ENCODE measurements at regions not wholly inside any gene's neighbourhood (a gene's known extent, or its start where the extent isn't known, plus 50 kb on each side); places are given as distances from the start of the nearest gene placed in this dataset.

GRCh38 chr13:76489274-76489673, 396.9 kb downstream of the KCTD12 start:
- no peak for DNase-seq

DNA sequence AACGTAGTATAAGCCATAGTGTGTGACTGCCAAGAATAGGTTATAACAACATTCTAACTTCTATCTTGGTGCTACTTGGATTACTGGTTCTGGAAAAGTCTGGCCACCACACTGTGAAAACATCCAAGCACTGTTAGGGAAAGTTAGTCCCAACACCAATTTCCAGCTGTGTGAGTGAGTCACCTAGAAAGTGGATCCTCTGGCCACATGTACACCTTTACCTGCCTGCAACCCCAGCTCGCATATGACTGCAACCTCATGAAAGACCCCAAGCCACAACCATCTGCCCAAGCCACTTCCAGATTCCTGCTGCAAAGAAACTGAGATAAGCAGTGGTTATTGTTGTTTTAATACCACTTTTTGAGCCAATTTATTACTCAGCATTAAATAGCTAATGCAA, 404.5 kb downstream of the KCTD12 start:
- DNase-seq = no peak

- DNase-seq = no peak
Measured at GRCh38 chr13:76474966-76475365, 411.2 kb downstream of the KCTD12 start.

DNA sequence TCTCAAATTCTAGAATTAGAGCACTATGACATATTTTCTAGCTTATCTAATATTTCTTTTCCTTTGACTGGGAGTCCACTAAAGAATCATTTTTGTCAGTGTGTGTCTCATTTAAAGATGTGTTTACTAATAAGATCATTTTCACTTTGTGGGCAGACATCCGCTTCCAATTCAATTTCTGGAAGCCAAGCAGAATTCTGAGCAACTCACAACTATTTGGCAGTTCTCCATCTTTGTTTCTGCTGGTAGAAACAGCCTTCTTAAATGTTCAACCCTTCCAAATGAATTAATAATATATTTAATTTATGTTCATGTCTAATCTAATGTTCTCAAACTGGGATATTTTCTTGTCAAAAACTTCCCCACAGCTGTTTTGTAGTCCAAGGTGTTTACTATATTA, 411.8 kb downstream of the KCTD12 start:
- DNase-seq = no peak

DNA sequence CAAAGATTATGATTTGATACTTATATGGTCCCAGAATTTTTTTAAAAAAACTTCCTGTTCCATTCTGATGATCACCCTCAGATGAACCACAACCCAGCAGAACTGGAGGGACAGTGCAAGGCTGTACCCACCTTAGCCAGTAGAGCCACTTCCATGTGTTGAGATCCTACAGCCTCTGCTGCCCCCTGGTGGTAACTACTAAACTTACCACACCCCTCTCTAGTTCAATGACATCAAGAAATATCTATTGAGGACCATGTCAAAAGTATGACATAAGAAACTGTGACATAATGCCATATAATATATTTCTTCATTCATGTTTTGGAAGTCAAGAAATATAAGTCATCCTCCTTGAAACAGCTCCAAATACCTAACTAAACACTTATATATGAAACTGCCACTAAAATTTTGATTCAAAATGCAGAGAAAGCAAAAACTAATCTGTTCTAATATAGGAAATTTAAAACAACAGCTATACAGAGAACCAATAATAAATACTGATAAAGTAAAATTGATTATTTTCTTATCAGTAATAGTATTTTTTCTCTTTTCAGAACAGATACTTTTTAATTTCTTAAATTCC, 412.6 kb downstream of the KCTD12 start:
- DNase-seq = peak in 1 of 2 donors; percentile 57

- no peak for DNase-seq
Measured at GRCh38 chr13:76472916-76473315, 413.3 kb downstream of the KCTD12 start.

DNA sequence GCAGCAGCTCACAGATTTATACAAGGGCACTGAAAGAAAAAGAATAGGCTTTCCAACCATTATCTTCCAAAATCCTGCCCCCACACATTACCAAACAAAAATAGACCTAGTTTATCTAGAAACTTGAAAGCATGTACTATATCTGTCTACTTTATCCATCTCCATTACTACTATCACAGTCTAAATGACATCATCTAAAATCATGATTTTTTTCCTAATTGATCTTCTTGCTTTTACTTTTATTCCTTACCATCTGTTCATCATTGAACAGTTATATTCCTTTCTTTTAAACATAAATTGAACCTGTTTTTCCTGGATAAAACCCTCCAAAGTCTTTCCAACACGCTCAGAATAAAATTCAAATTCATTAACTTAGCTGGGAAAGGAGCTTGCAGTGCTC, 414.7 kb downstream of the KCTD12 start:
- DNase-seq = no peak

DNA sequence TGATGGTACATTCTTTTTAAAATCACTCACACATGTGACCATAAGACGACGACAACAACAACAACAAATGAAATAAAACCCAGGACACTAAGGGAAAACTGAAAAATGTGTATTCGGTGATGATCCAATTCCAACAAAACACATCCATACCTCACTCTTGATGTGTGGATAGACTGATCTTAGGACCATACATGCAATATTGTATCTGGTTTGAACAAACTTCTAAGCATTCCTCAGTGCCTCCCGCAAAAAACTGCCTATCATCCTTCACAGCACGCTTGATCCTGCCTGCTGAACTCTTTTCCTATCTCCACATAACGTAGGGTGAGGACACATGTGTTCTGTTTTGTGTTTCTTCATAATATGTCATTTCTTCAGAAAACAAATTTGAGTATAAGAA, 415.2 kb downstream of the KCTD12 start:
- DNase-seq = no peak

DNA sequence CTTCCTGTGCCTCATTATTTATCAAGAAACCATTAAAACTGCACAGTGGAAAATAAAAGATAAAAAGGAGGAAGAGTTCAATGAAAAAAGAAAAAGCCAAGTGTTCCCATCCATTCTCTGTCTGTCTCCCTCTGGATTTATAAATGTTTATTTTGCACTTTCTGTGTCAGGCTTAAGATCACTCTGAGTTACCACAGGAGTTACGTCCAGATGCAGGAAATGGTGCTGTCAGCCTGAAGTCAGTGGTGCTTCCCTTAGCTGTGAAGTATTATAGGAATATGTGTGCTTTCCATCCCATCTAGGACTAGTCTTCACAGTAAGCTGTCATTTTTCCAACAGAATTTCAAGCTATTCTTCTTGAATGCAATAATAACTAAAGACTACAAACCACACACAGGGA, 420.2 kb downstream of the KCTD12 start:
- DNase-seq = no peak

- no peak for DNase-seq
Measured at GRCh38 chr13:76463314-76463713, 422.9 kb downstream of the KCTD12 start.

DNA sequence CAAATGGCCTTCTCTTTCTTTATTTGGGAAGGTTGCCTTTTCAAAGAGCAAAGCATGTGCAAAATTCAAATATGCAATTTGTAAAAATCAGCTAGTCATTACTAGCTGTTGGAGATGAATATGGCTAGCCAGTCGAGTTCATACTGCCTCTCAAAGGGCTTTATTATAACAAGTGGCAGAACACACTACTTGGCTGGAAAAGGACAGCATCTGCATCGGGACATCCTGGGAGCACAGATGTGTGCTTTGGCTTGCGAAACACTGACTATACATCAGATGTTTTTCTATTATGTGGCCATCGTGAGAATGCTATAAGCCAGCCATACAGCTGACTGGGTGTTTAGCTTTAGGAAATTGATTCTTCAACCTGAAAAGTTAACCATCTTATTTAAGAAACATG, 424.2 kb downstream of the KCTD12 start:
- DNase-seq = no peak

DNA sequence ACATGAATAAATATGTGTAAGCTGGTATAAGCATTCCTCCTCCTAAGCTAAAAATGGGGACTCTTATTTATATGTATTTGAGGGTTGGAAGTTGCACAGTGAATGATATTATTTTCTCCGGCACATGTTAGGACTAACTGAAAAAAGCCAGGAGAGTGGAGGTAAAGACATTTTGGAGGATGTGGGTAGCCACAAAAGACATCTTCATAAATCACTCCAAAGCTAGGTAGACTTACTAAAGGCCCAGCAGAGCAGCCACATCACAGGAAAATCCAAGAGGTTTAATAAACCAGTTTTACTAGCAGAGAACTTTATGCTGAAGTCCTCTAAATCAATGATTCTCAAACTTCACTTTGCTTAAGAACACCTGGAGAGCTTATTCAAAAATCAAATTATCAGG, 424.7 kb downstream of the KCTD12 start:
- no peak for DNase-seq

DNA sequence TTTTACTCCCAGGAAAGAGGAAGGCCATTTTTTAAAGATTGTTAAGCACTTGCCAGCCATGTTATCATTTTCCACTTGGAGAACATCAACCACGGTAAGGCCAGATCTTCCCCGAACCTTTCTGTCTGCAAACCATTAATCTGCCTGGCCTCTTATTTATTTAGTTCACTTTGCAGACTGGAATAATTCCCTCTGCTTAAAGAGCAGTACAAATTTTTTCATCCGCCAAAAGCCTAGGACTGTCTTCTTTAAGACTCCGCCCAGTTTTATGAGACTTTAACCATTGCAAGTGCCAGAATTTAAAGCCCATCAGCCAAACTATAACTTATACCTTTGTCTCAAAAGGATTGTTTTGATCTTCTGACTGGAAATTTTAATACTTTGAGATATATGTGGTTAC, 426.3 kb downstream of the KCTD12 start:
- no peak for DNase-seq

GRCh38 chr13:76455960-76456359, 430.2 kb downstream of the KCTD12 start:
- no peak for DNase-seq

DNA sequence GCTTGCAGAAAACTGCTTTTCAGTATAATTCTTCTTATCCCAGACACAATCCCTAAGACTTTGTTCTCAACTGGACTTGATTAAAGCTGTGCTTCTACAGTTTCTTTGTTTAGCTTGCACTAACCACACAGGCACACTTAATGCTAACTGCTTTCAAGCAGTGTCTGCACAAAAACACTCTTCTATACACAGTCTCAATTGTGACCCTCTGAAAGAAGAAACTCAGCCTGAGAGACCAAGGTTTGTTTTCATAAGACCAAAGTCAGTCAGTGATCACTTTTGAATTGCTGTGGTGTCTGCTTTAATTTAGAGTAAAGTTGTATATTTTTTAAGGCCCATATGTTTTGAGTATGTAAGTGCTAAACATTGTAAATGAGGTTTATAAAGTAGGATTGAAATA, 431.2 kb downstream of the KCTD12 start:
- no peak for DNase-seq

DNA sequence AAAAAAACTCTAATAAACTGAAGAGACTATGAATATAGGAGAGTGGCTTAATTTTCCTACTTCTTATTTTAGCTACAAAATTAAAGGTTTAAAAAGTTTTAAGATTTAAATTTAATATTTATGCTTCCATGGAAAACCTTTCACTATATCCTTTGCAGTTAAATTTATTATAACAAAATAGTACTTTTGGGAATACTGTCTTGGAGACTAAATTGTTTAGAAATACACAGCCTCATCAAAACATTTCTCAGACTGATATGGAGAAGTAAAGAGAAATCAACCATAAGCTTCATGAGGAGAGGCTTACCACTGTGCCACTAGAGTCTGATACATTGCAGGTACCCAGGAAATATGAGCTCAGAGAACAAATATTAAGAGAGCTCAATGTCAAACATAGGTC, 436.5 kb downstream of the KCTD12 start:
- no peak for DNase-seq

DNA sequence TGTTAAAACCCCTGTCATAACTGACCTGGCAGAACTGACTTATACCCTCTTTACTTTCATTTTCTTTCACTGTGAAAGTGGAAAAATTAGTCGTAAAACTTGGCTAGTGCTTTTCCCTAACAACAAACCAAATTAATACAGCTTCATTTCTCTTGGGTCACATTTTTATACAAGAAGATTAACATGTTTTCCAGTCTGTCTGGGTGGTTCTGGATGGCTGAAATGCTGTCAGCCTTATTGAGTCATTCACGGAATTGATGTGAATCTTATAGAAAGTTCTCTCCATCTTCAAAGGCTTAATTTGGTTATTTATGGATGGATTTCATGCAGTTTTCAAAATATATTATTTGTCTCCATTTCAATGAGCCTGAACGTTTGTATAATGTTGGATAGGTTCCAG, 440.0 kb downstream of the KCTD12 start:
- DNase-seq = no peak

DNA sequence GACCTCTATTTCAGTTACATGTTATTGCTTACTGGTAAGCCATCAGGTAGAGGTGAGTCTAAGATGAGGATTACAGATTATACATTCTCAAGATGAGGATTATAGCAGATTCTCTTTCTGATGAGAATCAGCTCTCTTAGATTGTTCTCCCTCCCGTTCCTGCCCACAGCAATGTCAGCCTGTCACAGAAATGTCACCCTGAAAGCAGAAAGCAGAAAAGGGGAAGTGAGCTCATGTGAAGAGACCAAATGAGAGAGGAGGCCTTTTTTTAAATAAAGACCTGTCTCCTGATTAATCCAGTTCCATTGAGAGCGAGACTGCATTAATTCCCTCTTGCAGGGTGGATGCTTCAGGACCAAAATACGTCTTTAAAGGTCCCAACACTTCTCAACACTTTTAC, 445.6 kb downstream of the KCTD12 start:
- no peak for DNase-seq

- DNase-seq = no peak
Measured at GRCh38 chr13:76439546-76439945, 446.7 kb downstream of the KCTD12 start.

- DNase-seq = no peak
Measured at GRCh38 chr13:76438050-76438449, 448.2 kb downstream of the KCTD12 start.

- DNase-seq = no peak
Measured at GRCh38 chr13:76425935-76426334, 460.3 kb downstream of the KCTD12 start.

GRCh38 chr13:76421011-76421410, 465.2 kb downstream of the KCTD12 start:
- DNase-seq = no peak

GRCh38 chr13:76418404-76418803, 467.8 kb downstream of the KCTD12 start:
- no peak for DNase-seq

- no peak for DNase-seq
Measured at GRCh38 chr13:76414320-76414719, 471.9 kb downstream of the KCTD12 start.

GRCh38 chr13:76406243-76406642, 480.0 kb downstream of the KCTD12 start:
- DNase-seq = no peak

- no peak for DNase-seq
Measured at GRCh38 chr13:76398425-76398824, 487.8 kb downstream of the KCTD12 start.

All from bone marrow (tissue), 2 donors.